ENCODE measurements at regions not wholly inside any gene's neighbourhood (a gene's known extent, or its start where the extent isn't known, plus 50 kb on each side); places are given as distances from the start of the nearest gene placed in this dataset.

- Histone ChIP-seq H3K27me3 (no peaks in the 10 kb centered on the region), H3K4me3 (ENCODE audit: low read depth in 1 of 2, low read length in 1 of 2) (no peak overlapping the region), H3K36me3 (no peaks in the 10 kb centered on the region), H3K27ac (no peak overlapping the region), H3K9me3 (no peaks in the 10 kb centered on the region), H3K4me1 (ENCODE audit: control insufficient read depth in 1 of 2, insufficient read depth in 1 of 2, low read depth in 1 of 2, low read length in 1 of 2) (no peaks in the 10 kb centered on the region)
- TF ChIP-seq CTCF (IDR thresholded peaks at IDR 0.05): no peak
These were observed 309.2 kb downstream of the FGF9 start for GRCh38 chr13:21980049-21980448.

- Histone ChIP-seq H3K36me3 (no peaks in the 10 kb centered on the region), H3K4me1 (ENCODE audit: control insufficient read depth in 1 of 2, insufficient read depth in 1 of 2, low read depth in 1 of 2, low read length in 1 of 2) (no peaks in the 10 kb centered on the region), H3K27ac (no peak overlapping the region), H3K9me3 (no peaks in the 10 kb centered on the region), H3K4me3 (ENCODE audit: low read depth in 1 of 2, low read length in 1 of 2) (no peak overlapping the region), H3K27me3 (no peaks in the 10 kb centered on the region)
- TF ChIP-seq CTCF (IDR thresholded peaks at IDR 0.05): no peak
These were observed 313.3 kb downstream of the FGF9 start for GRCh38 chr13:21984156-21984555.

GRCh38 chr13:21986602-21987001 lies 315.7 kb downstream of the FGF9 start:
- Histone ChIP-seq H3K4me3 (ENCODE audit: low read depth in 1 of 2, low read length in 1 of 2) (no peak overlapping the region), H3K4me1 (ENCODE audit: control insufficient read depth in 1 of 2, insufficient read depth in 1 of 2, low read depth in 1 of 2, low read length in 1 of 2) (no peaks in the 10 kb centered on the region), H3K27me3 (no peaks in the 10 kb centered on the region), H3K9me3 (no peaks in the 10 kb centered on the region), H3K27ac (no peak overlapping the region), H3K36me3 (no peaks in the 10 kb centered on the region)
- TF ChIP-seq CTCF (IDR thresholded peaks at IDR 0.05): no peak

GRCh38 chr13:21987793-21988192 lies 316.9 kb downstream of the FGF9 start:
- TF ChIP-seq CTCF (IDR thresholded peaks at IDR 0.05): no peak
- Histone ChIP-seq H3K4me3 (ENCODE audit: low read depth in 1 of 2, low read length in 1 of 2) (no peak overlapping the region), H3K27ac (no peak overlapping the region), H3K9me3 (no peaks in the 10 kb centered on the region), H3K36me3 (no peaks in the 10 kb centered on the region), H3K27me3 (no peaks in the 10 kb centered on the region), H3K4me1 (ENCODE audit: control insufficient read depth in 1 of 2, insufficient read depth in 1 of 2, low read depth in 1 of 2, low read length in 1 of 2) (no peaks in the 10 kb centered on the region)

GRCh38 chr13:21988624-21989023 lies 317.8 kb downstream of the FGF9 start:
- Histone ChIP-seq H3K4me3 (ENCODE audit: low read depth in 1 of 2, low read length in 1 of 2) (no peak overlapping the region), H3K27ac (no peak overlapping the region)
- TF ChIP-seq CTCF (IDR thresholded peaks at IDR 0.05): no peak

GRCh38 chr13:21996049-21996448 lies 325.2 kb downstream of the FGF9 start:
- no peaks in the 10 kb centered on the region for H3K36me3 ChIP-seq
- no peaks in the 10 kb centered on the region for H3K4me1 ChIP-seq (ENCODE audit: control insufficient read depth in 1 of 2, insufficient read depth in 1 of 2, low read depth in 1 of 2, low read length in 1 of 2)
- no peak for TF ChIP-seq CTCF (IDR thresholded peaks at IDR 0.05)
- H3K27me3 ChIP-seq: no peaks in the 10 kb centered on the region
- no peak overlapping the region for H3K27ac ChIP-seq
- no peaks in the 10 kb centered on the region for H3K9me3 ChIP-seq
- H3K4me3 ChIP-seq (ENCODE audit: low read depth in 1 of 2, low read length in 1 of 2): no peak overlapping the region

More at GRCh38 chr13:21988624-21989023, 317.8 kb downstream of the FGF9 start:
- Histone ChIP-seq H3K4me1 (ENCODE audit: control insufficient read depth in 1 of 2, insufficient read depth in 1 of 2, low read depth in 1 of 2, low read length in 1 of 2) (no peaks in the 10 kb centered on the region), H3K9me3 (no peaks in the 10 kb centered on the region), H3K27me3 (no peaks in the 10 kb centered on the region), H3K36me3 (no peaks in the 10 kb centered on the region)
